Suprapubic skin (tissue), 4 donors: ENCODE measurements at regions not wholly inside any gene's neighbourhood (a gene's known extent, or its start where the extent isn't known, plus 50 kb on each side); places are given as distances from the start of the nearest gene placed in this dataset.

Source experiments
- CTCF ChIP-seq, 2 donors: fragments of 200-600 bp in 1 of 2; fragments of 450-650 bp in 1 of 2; sonication (generic) in 1 of 2; IDR thresholded peaks; one replicate each; pipeline ENCODE4 v1.5.1; 2016 to 2019; ENCODE audit warnings: antibody characterized with exemption in 2 of 2, mild to moderate bottlenecking in 1 of 2, moderate library complexity in 1 of 2
- EP300 ChIP-seq: sonication (generic); formaldehyde crosslinking; IDR thresholded peaks from one replicate; pipeline ENCODE4 v1.6.1; 2017; ENCODE audit warnings: antibody characterized with exemption
- POLR2A ChIP-seq, 2 donors: fragments of 450-650 bp; IDR thresholded peaks; one replicate each; pipeline ENCODE4 v1.6.1; 2017; ENCODE audit warnings: antibody characterized with exemption in 2 of 2, mild to moderate bottlenecking in 2 of 2, moderate library complexity in 2 of 2
- POLR2AphosphoS5 ChIP-seq, 3 donors: sonication (generic); formaldehyde crosslinking; IDR thresholded peaks; one replicate each; pipeline ENCODE4 v1.6.1; 2017; ENCODE audit warnings: antibody characterized with exemption in 3 of 3

- TF ChIP-seq CTCF (IDR thresholded peaks at IDR 0.05) (no peak), POLR2AphosphoS5 (IDR thresholded peaks at IDR 0.05) (no peak), POLR2A (IDR thresholded peaks at IDR 0.05) (no peak), EP300 (no peak)
These were observed 86.4 kb upstream of the MYCN start for GRCh38 chr2:15853903-15854302.
